ENCODE measurements at regions not wholly inside any gene's neighbourhood (a gene's known extent, or its start where the extent isn't known, plus 50 kb on each side); places are given as distances from the start of the nearest gene placed in this dataset.

DNA sequence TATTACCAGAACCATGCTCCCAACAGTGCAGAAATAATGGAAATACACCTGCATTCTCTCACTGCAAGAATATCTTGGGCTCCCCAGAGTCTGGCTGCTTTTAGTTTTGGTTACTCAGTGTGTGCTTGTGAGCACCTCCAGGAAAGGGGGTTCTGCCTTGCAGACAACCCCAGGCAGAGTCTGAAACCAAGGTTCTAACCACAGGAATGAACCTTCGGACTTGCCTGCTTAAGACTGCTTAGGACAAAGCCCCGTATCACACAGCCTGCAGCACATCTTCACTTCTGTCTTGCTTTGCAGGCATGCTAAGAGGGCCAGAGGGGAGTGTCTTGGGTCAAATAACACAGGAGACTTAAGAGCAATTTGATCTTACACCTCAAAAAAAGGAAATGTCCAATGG is 94.8 kb upstream of the SPATA31C2 start:
- DNase-seq (ENCODE audit: low read depth in 3 of 3, low spot score in 2 of 3), result no peak

DNA sequence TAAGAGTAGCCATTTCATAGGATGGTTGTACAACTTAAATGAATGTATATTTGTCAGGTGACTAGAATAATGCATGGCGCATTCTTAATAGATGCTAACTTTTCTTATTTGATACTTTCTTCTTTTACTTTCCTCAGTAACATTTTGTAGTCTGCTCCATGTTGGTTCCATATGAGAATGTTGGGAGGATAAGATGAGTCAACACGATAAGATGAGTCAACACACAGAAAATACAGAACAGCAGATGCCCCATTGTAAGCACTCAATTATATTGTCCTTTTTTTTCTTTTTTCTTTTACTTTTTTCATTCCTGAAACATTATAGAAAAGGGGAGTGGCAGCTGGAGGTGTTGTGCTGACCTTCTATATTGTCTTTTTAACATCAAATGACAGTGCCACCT is 92.3 kb upstream of the SPATA31C2 start:
- DNase-seq (ENCODE audit: low read depth in 3 of 3, low spot score in 2 of 3), result no peak

DNA sequence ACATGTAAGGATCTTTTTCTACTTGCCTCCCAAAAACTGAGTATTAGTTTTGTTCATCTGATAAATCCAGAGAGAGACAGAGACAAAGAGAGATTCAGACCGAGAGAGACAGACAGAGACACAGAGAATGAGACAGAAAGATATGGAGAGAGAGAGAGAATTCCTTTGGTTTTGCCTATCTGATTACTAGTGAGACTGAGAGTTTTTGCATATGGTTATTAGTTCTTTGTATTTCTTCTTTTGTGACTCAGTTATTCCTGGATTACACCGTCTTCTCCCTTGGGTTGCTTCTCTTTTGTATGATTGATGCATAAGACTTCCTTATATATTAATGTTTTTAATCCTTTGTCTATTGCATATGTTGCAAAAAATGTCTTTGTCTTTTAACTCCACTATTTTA is 91.2 kb upstream of the SPATA31C2 start:
- DNase-seq (ENCODE audit: low read depth in 3 of 3, low spot score in 2 of 3), result no peak

- DNase-seq (ENCODE audit: low read depth in 3 of 3, low spot score in 2 of 3), result no peak
Measured at GRCh38 chr9:88224938-88225337, 86.7 kb upstream of the SPATA31C2 start.

GRCh38 chr9:88221105-88221504 is 82.8 kb upstream of the SPATA31C2 start:
- DNase-seq (ENCODE audit: low read depth in 3 of 3, low spot score in 2 of 3), result no peak

DNA sequence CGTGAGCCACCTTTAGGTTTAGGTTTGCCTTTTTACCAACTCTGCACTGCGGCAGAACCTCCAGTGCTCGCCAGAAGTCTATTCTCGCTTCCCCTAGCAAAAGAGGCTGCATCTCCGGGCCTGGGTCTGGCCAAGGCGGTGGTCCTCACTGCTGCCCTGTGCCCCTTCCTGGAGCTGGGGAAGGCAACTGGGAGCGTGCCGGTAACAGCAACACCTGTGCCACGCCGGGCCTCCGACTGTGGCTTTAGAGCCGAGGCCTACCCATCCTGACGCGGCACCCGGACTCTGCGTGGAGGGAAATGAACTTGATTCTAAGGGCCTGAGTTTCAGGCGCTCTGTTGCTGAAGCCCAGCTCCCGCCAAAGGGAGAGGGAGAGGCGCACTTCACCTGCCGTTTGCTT is 82.4 kb upstream of the SPATA31C2 start:
- no peak for DNase-seq (ENCODE audit: low read depth in 3 of 3, low spot score in 2 of 3)

DNA sequence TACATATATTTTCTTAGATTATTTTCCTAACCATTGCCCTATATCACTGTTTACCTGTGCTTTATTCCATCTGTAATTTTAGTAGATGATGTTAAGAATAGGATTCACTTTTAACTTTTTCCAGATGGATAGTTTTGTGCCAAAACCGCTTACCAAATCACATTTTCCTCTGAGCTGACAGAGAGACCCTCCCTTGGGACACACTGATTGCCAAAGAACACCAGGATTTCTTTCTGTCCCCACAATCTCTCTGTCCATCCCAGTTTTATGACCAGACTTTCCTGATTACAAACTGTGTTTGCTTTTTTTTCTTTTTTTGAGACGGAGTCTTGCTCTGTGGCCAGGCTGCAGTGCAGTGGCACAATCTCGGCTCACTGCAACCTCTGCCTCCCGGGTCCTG is 81.3 kb upstream of the SPATA31C2 start:
- no peak for DNase-seq (ENCODE audit: low read depth in 3 of 3, low spot score in 2 of 3)

GRCh38 chr9:88218726-88219125 is 80.5 kb upstream of the SPATA31C2 start:
- no peak for DNase-seq (ENCODE audit: low read depth in 3 of 3, low spot score in 2 of 3)

DNA sequence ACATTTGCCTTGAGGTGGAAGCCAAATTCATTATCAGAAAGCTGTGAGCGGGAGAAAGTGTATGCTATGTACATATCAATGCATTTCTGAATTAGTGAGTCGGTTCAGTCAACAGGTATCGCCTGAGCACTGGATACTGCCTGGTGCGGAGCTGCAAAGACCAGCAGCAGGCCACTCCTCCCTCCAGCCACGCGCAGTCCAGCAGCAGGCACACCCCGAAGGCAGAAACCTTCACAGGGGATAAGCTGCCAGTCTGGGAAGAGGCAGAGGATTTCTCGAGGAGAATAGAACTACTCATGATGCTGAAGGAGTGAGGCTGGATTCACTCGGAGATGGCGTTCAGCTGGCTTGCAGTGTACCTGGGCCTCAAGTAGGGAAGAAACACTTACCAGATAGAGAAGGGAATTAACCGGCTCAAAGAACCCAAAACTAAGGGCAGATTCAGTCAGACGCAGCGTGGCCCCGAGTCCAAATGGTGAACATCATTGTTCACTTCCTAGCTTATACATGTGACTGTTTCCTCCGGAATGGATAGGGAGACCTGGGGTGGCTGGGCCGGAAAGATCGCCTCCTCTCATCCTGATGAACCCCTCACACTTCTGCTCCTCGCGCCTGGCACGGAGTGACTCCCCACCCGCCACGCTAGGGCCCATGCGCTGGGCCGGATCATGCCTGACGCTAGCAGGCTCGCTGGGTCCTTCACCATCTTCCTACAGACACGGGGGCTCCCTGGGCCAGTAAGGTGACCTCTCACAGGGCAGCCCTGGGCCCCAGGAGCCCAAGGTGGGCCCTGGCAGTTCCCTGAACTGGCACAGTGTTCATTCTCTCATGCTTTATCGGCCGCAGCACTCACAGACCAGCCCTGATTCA is 78.1 kb upstream of the SPATA31C2 start:
- no peak for DNase-seq (ENCODE audit: low read depth in 3 of 3, low spot score in 2 of 3)

GRCh38 chr9:88215196-88216125 is 77.2 kb upstream of the SPATA31C2 start:
- DNase-seq (ENCODE audit: low read depth in 3 of 3, low spot score in 2 of 3), result no peak

GRCh38 chr9:88202321-88202720 is 64.0 kb upstream of the SPATA31C2 start:
- no peak for DNase-seq (ENCODE audit: low read depth in 3 of 3, low spot score in 2 of 3)

GRCh38 chr9:88198341-88198807 is 60.1 kb upstream of the SPATA31C2 start:
- DNase-seq (ENCODE audit: low read depth in 3 of 3, low spot score in 2 of 3), result no peak

GRCh38 chr9:88197781-88198340 is 59.6 kb upstream of the SPATA31C2 start:
- no peak for DNase-seq (ENCODE audit: low read depth in 3 of 3, low spot score in 2 of 3)

DNA sequence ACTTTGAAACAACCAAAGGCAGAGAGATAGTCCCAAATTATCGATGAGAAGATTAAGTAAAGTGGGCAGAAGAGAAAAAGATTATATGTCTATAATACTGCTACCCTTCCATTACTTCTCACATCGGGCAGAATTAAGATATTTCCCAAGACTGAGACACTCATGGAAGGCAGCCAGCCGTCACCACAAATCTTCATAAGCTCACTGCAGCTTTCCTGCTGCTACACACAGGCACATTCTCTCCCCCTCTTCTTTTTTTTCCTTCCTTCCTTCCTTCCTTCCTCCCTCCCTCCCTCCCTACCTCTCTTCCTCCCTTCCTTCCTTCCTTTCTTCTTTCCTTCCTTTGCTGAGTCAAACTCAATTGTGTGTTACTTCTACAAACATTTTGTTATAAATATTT is 58.7 kb upstream of the SPATA31C2 start:
- no peak for DNase-seq (ENCODE audit: low read depth in 3 of 3, low spot score in 2 of 3)

- no peak for DNase-seq (ENCODE audit: low read depth in 3 of 3, low spot score in 2 of 3)
Measured at GRCh38 chr9:88196142-88196790, 58.0 kb upstream of the SPATA31C2 start.

DNA sequence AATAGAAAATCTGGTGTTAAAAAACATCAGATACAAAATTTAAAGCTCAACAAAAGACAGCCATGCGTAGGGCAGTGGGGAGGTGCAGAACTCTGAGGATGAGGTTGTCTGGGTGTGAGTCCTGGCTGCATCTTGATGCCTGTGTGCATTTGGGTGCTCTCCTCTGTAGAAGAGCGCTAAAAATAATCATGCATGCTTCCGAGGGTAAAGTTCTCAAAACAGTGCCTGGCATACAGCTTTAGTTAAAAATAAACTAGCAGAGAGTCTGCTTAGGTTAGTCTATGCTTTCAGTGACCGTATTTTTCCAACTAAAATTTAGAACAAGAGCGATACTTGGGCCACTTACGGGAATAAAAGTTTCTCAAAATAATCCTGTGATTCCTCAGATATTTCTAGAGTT is 55.5 kb upstream of the SPATA31C2 start:
- DNase-seq (ENCODE audit: low read depth in 3 of 3, low spot score in 2 of 3), result no peak

GRCh38 chr9:88191456-88191855 is 53.2 kb upstream of the SPATA31C2 start:
- no peak for DNase-seq (ENCODE audit: low read depth in 3 of 3, low spot score in 2 of 3)

DNA sequence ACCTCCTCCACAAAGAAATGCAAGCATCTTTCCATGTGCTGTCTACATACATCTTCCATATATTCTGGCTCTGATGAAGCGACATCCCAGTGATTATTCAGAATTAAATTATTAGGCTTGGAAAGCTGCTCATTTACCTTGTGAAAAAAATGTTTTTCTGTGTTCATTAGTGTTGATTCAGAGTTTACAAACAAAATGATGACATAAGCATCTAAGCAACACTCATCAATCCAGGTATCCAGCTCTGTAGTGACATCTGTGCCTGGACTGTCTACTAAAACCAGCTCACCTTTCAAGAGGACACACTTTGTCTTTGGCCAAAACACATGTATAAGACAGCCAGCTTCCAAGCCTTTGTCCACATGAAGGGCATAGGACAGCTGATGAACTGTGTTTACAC is 51.1 kb upstream of the SPATA31C2 start:
- no peak for DNase-seq (ENCODE audit: low read depth in 3 of 3, low spot score in 2 of 3)

All from right renal cortex interstitium (tissue), 3 donors.